HG03354 (cell line): ENCODE measurements at regions not wholly inside any gene's neighbourhood (a gene's known extent, or its start where the extent isn't known, plus 50 kb on each side); places are given as distances from the start of the nearest gene placed in this dataset.
"Not testable (repeated sequence)": the region's sequence is repeated elsewhere in the genome, so short reads cannot be mapped to it uniquely, and the experiment has no call there.

Experiments used
- ATAC-seq: cut with Tn5 transposase; IDR thresholded peaks from one replicate; pipeline ENCODE4 v1.9.1; 2021; ENCODE audit warnings: mild to moderate bottlenecking; ENCODE audit not compliant: unreplicated experiment, poor library complexity, severe bottlenecking

- no peak for ATAC-seq
Observed at GRCh38 chr5:33184367-33184766, 256.4 kb upstream of the TARS1 start.

- ATAC-seq, result no peak
Observed at GRCh38 chr5:33188089-33188488, 252.7 kb upstream of the TARS1 start.

- ATAC-seq, result no peak
Observed at GRCh38 chr5:33194914-33195313, 245.9 kb upstream of the TARS1 start.

GRCh38 chr5:33195431-33196165 is 245.2 kb upstream of the TARS1 start:
- ATAC-seq, result no peak

- ATAC-seq, result no peak
Observed at GRCh38 chr5:33198836-33199235, 241.9 kb upstream of the TARS1 start.

- ATAC-seq, result no peak
Observed at GRCh38 chr5:33203931-33204330, 236.8 kb upstream of the TARS1 start.

GRCh38 chr5:33205079-33205478 is 235.7 kb upstream of the TARS1 start:
- no peak for ATAC-seq

GRCh38 chr5:33205727-33206410 is 234.9 kb upstream of the TARS1 start:
- ATAC-seq, result no peak

GRCh38 chr5:33206962-33207506 is 233.7 kb upstream of the TARS1 start:
- no peak for ATAC-seq

GRCh38 chr5:33209252-33209651 is 231.5 kb upstream of the TARS1 start:
- ATAC-seq, result no peak

- ATAC-seq, result not testable (repeated sequence)
Observed at GRCh38 chr5:33210221-33210620, 230.5 kb upstream of the TARS1 start.

- ATAC-seq, result no peak
Observed at GRCh38 chr5:33210978-33211377, 229.8 kb upstream of the TARS1 start.

- ATAC-seq, result no peak
Observed at GRCh38 chr5:33212439-33212838, 228.3 kb upstream of the TARS1 start.

GRCh38 chr5:33212900-33213299 is 227.9 kb upstream of the TARS1 start:
- ATAC-seq, result no peak

GRCh38 chr5:33223563-33224284 is 217.0 kb upstream of the TARS1 start:
- ATAC-seq, result no peak

GRCh38 chr5:33224285-33224961 is 216.3 kb upstream of the TARS1 start:
- ATAC-seq, result no peak

- ATAC-seq, result no peak
Observed at GRCh38 chr5:33227247-33227646, 213.5 kb upstream of the TARS1 start.

- no peak for ATAC-seq
Observed at GRCh38 chr5:33227746-33228145, 213.0 kb upstream of the TARS1 start.

- no peak for ATAC-seq
Observed at GRCh38 chr5:33228149-33228548, 212.6 kb upstream of the TARS1 start.

GRCh38 chr5:33229216-33229615 is 211.5 kb upstream of the TARS1 start:
- no peak for ATAC-seq
